HCT116 (cell line): ENCODE measurements at regions not wholly inside any gene's neighbourhood (a gene's known extent, or its start where the extent isn't known, plus 50 kb on each side); places are given as distances from the start of the nearest gene placed in this dataset.
"Not testable (repeated sequence)": the region's sequence is repeated elsewhere in the genome, so short reads cannot be mapped to it uniquely, and the experiment has no call there.

Experiments used
- CEBPB ChIP-seq: IDR thresholded peaks from 2 replicates; pipeline ENCODE4 v1.6.1; 2012; ENCODE audit warnings: low read depth
- POLR2A ChIP-seq: IDR thresholded peaks from 2 replicates; pipeline ENCODE4 v1.7.0; 2011; ENCODE audit warnings: borderline replicate concordance; ENCODE audit not compliant: insufficient read depth, insufficient read length; ENCODE audit errors: extremely low read depth
- TF ChIP-seq, protein P1 (sequence below), 3 experiments: fragments of 200-600 bp in 1 of 3; sonication (generic) in 1 of 3; IDR thresholded peaks in 2 of 3; conservative IDR thresholded peaks in 1 of 3; 2 replicates each; pipeline ENCODE4 v1.5.1; 2012 to 2017; ENCODE audit warnings: low read depth in 2 of 3, low read length in 2 of 3, antibody characterized with exemption in 1 of 3, borderline replicate concordance in 1 of 3, control low read depth in 1 of 3, mild to moderate bottlenecking in 1 of 3, mixed read lengths in 1 of 3, mixed run types in 1 of 3, moderate library complexity in 1 of 3; ENCODE audit not compliant: insufficient read depth in 1 of 3

DNA sequence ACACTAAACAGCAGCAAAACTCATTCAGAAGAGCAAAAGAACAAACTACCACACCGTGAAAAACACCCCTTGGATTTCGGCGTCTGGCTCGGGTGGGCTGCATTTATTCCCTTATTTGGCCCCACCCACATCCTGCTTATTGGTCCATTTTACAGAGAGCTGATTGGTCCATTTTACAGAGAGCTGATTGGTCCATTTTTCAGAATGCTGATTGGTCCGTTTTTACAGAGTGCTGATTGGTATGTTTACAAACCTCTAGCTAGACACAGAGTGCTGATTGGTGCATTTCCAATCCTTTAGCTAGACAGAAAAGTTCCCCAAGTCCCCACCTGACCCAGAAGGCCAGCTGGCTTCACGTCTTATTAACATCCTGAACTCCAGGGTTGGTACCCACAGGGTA lies 286.6 kb upstream of the ASIC2 start:
- TF ChIP-seq, protein P1, sequence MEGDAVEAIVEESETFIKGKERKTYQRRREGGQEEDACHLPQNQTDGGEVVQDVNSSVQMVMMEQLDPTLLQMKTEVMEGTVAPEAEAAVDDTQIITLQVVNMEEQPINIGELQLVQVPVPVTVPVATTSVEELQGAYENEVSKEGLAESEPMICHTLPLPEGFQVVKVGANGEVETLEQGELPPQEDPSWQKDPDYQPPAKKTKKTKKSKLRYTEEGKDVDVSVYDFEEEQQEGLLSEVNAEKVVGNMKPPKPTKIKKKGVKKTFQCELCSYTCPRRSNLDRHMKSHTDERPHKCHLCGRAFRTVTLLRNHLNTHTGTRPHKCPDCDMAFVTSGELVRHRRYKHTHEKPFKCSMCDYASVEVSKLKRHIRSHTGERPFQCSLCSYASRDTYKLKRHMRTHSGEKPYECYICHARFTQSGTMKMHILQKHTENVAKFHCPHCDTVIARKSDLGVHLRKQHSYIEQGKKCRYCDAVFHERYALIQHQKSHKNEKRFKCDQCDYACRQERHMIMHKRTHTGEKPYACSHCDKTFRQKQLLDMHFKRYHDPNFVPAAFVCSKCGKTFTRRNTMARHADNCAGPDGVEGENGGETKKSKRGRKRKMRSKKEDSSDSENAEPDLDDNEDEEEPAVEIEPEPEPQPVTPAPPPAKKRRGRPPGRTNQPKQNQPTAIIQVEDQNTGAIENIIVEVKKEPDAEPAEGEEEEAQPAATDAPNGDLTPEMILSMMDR (IDR thresholded peaks at IDR 0.05 in 2 of 3, conservative IDR thresholded peaks at IDR 0.05 in 1 of 3; ENCODE audit: borderline replicate concordance in 1 of 3, insufficient read depth in 1 of 3, low read depth in 2 of 3, low read length in 2 of 3) = not testable (repeated sequence)
- not testable (repeated sequence) for TF ChIP-seq CEBPB, POLR2A
